Vagina (tissue), 2 donors: ENCODE measurements at regions not wholly inside any gene's neighbourhood (a gene's known extent, or its start where the extent isn't known, plus 50 kb on each side); places are given as distances from the start of the nearest gene placed in this dataset.

Experiments used
- DNase-seq, 2 donors: peaks; one replicate each; pipeline ENCODE4 v3.0.0-alpha.2; 2017; ENCODE audit errors: extremely low spot score in 2 of 2
- H3K27ac ChIP-seq: fragments of 200-600 bp; sonication (generic); one replicate; pipeline ENCODE4 v1.5.1; 2019
- H3K27me3 ChIP-seq: fragments of 200-600 bp; sonication (generic); one replicate; pipeline ENCODE4 v1.5.1; 2019
- H3K36me3 ChIP-seq, 2 donors: fragments of 200-600 bp; sonication (generic); one replicate each; pipeline ENCODE4 v1.5.1; 2017 to 2019
- H3K4me1 ChIP-seq: fragments of 200-600 bp; sonication (generic); one replicate; pipeline ENCODE4 v1.5.1; 2019
- H3K4me3 ChIP-seq, 2 donors: fragments of 200-600 bp; sonication (generic); 1 replicate in 1 of 2; 2 replicates in 1 of 2; pipeline ENCODE4 v1.5.1; 2016 to 2019
- H3K9me3 ChIP-seq: fragments of 200-600 bp; sonication (generic); one replicate; pipeline ENCODE4 v1.5.1; 2019
- POLR2A ChIP-seq, 2 donors: fragments of 450-650 bp; IDR thresholded peaks; one replicate each; pipeline ENCODE4 v1.6.1; 2017; ENCODE audit warnings: antibody characterized with exemption in 2 of 2, mild to moderate bottlenecking in 2 of 2, moderate library complexity in 2 of 2
- POLR2AphosphoS5 ChIP-seq, 2 donors: sonication (generic); formaldehyde crosslinking; IDR thresholded peaks; one replicate each; pipeline ENCODE4 v1.9.0; 2017; ENCODE audit warnings: antibody characterized with exemption in 2 of 2, mild to moderate bottlenecking in 2 of 2, low read depth in 1 of 2; ENCODE audit not compliant: insufficient read depth in 1 of 2
- intact Hi-C: fragments of 100-400 bp; cut with DNase I; formaldehyde crosslinking; loops from one replicate; pipeline ENCODE4 v1.15.1; 2023
- TF ChIP-seq, protein P1 (sequence below), 3 experiments: fragments of 450-650 bp in 2 of 3; fragments of 200-600 bp in 1 of 3; sonication (generic) in 1 of 3; IDR thresholded peaks; one replicate each; pipeline ENCODE4 v1.5.1; 2017 to 2019; ENCODE audit warnings: antibody characterized with exemption in 3 of 3, mild to moderate bottlenecking in 2 of 3, moderate library complexity in 2 of 3

DNA sequence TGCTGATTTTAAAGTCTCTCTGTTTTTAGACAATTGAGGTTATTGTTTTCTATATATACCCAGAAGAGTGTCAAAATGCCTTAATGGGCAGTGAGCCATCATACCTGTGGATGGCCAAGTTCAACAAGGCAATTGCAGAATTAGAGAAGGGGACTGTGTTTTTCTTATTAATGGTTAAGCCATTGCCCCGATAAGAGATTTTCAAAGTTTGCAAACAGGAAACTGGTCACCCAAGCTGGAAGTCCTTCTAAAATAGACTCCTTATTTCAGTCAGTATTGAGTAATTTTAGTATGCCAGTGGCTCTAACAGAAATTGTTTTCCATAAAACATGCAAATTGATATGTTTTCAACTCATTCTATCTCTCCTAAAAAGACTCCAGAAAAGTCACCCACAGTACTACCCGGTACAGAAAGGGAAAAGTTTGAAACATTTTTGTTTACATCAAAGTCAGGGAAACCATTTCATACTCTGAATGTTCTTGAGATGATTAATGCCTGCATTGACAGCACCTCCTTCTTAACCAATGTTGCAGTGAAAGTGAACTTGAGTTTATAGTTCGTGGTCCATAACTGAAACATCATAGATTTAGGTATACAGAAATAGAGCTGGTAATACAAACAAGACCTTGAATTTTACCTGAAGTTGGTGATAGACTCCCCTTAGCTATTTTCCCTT is 191.1 kb downstream of the TMX1 start:
- TF ChIP-seq POLR2A (IDR thresholded peaks at IDR 0.05) (no peak), POLR2AphosphoS5 (IDR thresholded peaks at IDR 0.05; ENCODE audit: insufficient read depth in 1 of 2, low read depth in 1 of 2) (no peak)
- TF ChIP-seq, protein P1, sequence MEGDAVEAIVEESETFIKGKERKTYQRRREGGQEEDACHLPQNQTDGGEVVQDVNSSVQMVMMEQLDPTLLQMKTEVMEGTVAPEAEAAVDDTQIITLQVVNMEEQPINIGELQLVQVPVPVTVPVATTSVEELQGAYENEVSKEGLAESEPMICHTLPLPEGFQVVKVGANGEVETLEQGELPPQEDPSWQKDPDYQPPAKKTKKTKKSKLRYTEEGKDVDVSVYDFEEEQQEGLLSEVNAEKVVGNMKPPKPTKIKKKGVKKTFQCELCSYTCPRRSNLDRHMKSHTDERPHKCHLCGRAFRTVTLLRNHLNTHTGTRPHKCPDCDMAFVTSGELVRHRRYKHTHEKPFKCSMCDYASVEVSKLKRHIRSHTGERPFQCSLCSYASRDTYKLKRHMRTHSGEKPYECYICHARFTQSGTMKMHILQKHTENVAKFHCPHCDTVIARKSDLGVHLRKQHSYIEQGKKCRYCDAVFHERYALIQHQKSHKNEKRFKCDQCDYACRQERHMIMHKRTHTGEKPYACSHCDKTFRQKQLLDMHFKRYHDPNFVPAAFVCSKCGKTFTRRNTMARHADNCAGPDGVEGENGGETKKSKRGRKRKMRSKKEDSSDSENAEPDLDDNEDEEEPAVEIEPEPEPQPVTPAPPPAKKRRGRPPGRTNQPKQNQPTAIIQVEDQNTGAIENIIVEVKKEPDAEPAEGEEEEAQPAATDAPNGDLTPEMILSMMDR (IDR thresholded peaks at IDR 0.05), result no peak
- H3K9me3 ChIP-seq, result no peaks in the 10 kb centered on the region
- H3K27me3 ChIP-seq, result no peaks in the 10 kb centered on the region
- no peaks in the 10 kb centered on the region for H3K36me3 ChIP-seq
- intact Hi-C loops, result no loop called here
- H3K27ac ChIP-seq, result no peak overlapping the region
- no peak for DNase-seq
- no peak overlapping the region for H3K4me3 ChIP-seq
- peaks cover 10% of the 10 kb centered on the region for H3K4me1 ChIP-seq

DNA sequence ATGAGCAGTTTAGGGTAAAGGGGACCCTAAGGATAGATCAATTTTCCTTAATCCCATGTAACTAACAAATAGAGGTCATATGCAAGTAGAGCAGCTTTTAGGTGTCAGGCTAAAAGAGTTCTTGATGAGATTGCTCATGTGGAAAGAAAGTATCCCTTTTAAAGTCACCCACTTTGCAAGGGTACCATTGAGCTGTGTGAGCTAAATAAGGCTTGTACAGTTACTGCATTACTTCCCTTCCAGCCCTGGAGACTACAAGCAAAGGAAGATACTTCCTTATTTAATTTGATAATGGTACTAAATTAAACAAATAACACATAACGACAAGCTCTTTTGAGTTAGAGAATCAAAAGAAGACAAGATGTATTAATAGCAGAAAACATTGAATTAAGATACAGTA is 191.7 kb downstream of the TMX1 start:
- no peaks in the 10 kb centered on the region for H3K27me3 ChIP-seq
- no peaks in the 10 kb centered on the region for H3K36me3 ChIP-seq
- TF ChIP-seq, protein P1 (IDR thresholded peaks at IDR 0.05), result no peak
- TF ChIP-seq POLR2A (IDR thresholded peaks at IDR 0.05) (no peak), POLR2AphosphoS5 (IDR thresholded peaks at IDR 0.05; ENCODE audit: insufficient read depth in 1 of 2, low read depth in 1 of 2) (no peak)
- no peak overlapping the region for H3K4me3 ChIP-seq
- DNase-seq, result no peak
- no peaks in the 10 kb centered on the region for H3K9me3 ChIP-seq
- intact Hi-C loops, result no loop called here
- no peak overlapping the region for H3K27ac ChIP-seq
- peaks cover 10% of the 10 kb centered on the region for H3K4me1 ChIP-seq

DNA sequence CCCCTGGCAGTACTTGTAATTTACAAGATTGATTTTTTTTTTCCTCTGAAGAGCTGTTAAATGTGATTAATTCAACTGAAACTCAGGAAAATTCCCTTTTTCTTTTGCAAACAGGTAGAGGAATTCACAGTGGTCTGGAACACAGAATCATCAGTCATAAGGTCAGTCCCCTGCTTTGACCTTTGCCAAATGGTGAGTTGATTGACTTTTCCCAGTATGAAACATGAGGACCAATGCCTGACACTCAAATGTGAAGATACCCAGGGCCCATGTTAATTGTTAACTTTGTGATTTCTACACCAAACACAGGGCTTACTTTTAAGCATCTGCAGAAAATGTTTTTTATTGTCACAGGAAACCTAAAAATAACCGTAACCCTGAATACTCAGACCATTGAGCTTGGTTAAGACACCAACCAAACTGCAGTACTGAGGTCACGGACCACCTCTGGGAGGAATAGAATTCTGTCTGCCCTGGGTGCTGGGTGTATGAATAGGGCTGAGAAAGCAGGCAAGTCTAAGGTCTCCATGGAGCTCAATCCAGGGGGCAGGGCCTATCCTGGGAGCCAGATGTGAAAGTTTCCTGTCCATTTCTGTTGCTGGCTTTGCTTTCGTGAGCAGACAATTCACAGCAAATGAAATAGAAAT is 192.4 kb downstream of the TMX1 start:
- H3K36me3 ChIP-seq, result no peaks in the 10 kb centered on the region
- H3K4me3 ChIP-seq, result no peak overlapping the region
- no peaks in the 10 kb centered on the region for H3K9me3 ChIP-seq
- peaks cover 10% of the 10 kb centered on the region for H3K4me1 ChIP-seq
- TF ChIP-seq, protein P1 (IDR thresholded peaks at IDR 0.05), result no peak
- TF ChIP-seq POLR2A (IDR thresholded peaks at IDR 0.05) (no peak), POLR2AphosphoS5 (IDR thresholded peaks at IDR 0.05; ENCODE audit: insufficient read depth in 1 of 2, low read depth in 1 of 2) (no peak)
- H3K27me3 ChIP-seq, result no peaks in the 10 kb centered on the region
- intact Hi-C loops, result no loop called here
- no peak overlapping the region for H3K27ac ChIP-seq
- no peak for DNase-seq

- Histone ChIP-seq H3K4me1 (no peaks in the 10 kb centered on the region), H3K9me3 (no peaks in the 10 kb centered on the region), H3K36me3 (no peaks in the 10 kb centered on the region), H3K27ac (no peak overlapping the region), H3K4me3 (no peak overlapping the region), H3K27me3 (no peaks in the 10 kb centered on the region)
- TF ChIP-seq, protein P1 (IDR thresholded peaks at IDR 0.05), result no peak
- TF ChIP-seq POLR2AphosphoS5 (IDR thresholded peaks at IDR 0.05; ENCODE audit: insufficient read depth in 1 of 2, low read depth in 1 of 2) (no peak), POLR2A (IDR thresholded peaks at IDR 0.05) (no peak)
- DNase-seq, result no peak
- intact Hi-C loops, result no loop called here
These were observed 196.6 kb downstream of the TMX1 start for GRCh38 chr14:51436630-51437029.

GRCh38 chr14:51439896-51440295 is 199.8 kb downstream of the TMX1 start:
- H3K27ac ChIP-seq, result no peak overlapping the region

More at GRCh38 chr14:51439896-51440295, 199.8 kb downstream of the TMX1 start:
- intact Hi-C loops, result no loop called here
- DNase-seq, result no peak
- Histone ChIP-seq H3K4me3 (no peak overlapping the region), H3K36me3 (no peaks in the 10 kb centered on the region), H3K27me3 (no peaks in the 10 kb centered on the region), H3K4me1 (peaks cover 12% of the 10 kb centered on the region), H3K9me3 (no peaks in the 10 kb centered on the region)
- TF ChIP-seq POLR2A (IDR thresholded peaks at IDR 0.05), result no peak
- TF ChIP-seq POLR2AphosphoS5 (IDR thresholded peaks at IDR 0.05; ENCODE audit: insufficient read depth in 1 of 2, low read depth in 1 of 2), result no peak
- TF ChIP-seq, protein P1 (IDR thresholded peaks at IDR 0.05), result no peak
